HepG2 (cell line): ENCODE measurements at regions not wholly inside any gene's neighbourhood (a gene's known extent, or its start where the extent isn't known, plus 50 kb on each side); places are given as distances from the start of the nearest gene placed in this dataset.

ENCODE experiments used
- CENPX ChIP-seq: sonication (generic); formaldehyde crosslinking; IDR thresholded peaks from 2 replicates; pipeline ENCODE4 v1.9.0; 2021; ENCODE audit warnings: mild to moderate bottlenecking, missing genetic modification reagents, moderate library complexity
- RFXAP ChIP-seq: sonication (generic); formaldehyde crosslinking; IDR thresholded peaks from 2 replicates; pipeline ENCODE4 v1.4.0; 2020; ENCODE audit warnings: missing genetic modification reagents, borderline replicate concordance
- SAP130 ChIP-seq: IDR thresholded peaks from 2 replicates; pipeline ENCODE4 v1.6.1; 2016; ENCODE audit warnings: low read depth
- SMAD1 ChIP-seq: sonication (generic); formaldehyde crosslinking; IDR thresholded peaks from 2 replicates; pipeline ENCODE4 v1.4.0; 2020; ENCODE audit warnings: missing genetic modification reagents, low read depth, mild to moderate bottlenecking, borderline replicate concordance
- ZBTB42 ChIP-seq: sonication (generic); formaldehyde crosslinking; IDR thresholded peaks from 2 replicates; pipeline ENCODE4 v1.5.0; 2020; ENCODE audit warnings: mild to moderate bottlenecking, missing genetic modification reagents
- ZNF121 ChIP-seq: sonication (generic); formaldehyde crosslinking; IDR thresholded peaks from 2 replicates; pipeline ENCODE4 v1.5.0; 2020; ENCODE audit warnings: mild to moderate bottlenecking, missing genetic modification reagents
- ZNF264 ChIP-seq: sonication (generic); formaldehyde crosslinking; IDR thresholded peaks from 2 replicates; pipeline ENCODE4 v1.4.0; 2020; ENCODE audit warnings: missing genetic modification reagents
- ZNF354B ChIP-seq: sonication (generic); formaldehyde crosslinking; IDR thresholded peaks from 2 replicates; pipeline ENCODE4 v1.8.0; 2022; ENCODE audit warnings: mild to moderate bottlenecking, missing genetic modification reagents
- ZNF564 ChIP-seq: sonication (generic); formaldehyde crosslinking; IDR thresholded peaks from 2 replicates; pipeline ENCODE4 v1.8.1; 2023; ENCODE audit warnings: mild to moderate bottlenecking, missing genetic modification reagents
- ZNF839 ChIP-seq: sonication (generic); formaldehyde crosslinking; IDR thresholded peaks from 2 replicates; pipeline ENCODE4 v1.4.0; 2020; ENCODE audit warnings: missing genetic modification reagents, mild to moderate bottlenecking, borderline replicate concordance
- TF ChIP-seq, protein P1 (sequence below): IDR thresholded peaks from 2 replicates; pipeline ENCODE4 v1.6.1; 2016; ENCODE audit warnings: low read depth, missing genetic modification reagents, missing compliant biosample characterization
- TF ChIP-seq, protein P2 (sequence below): IDR thresholded peaks from 2 replicates; pipeline ENCODE4 v1.6.1; 2016; ENCODE audit warnings: control low read depth
- TF ChIP-seq, protein P3 (sequence below): sonication (generic); formaldehyde crosslinking; IDR thresholded peaks from 2 replicates; pipeline ENCODE4 v1.5.1; 2020; ENCODE audit warnings: mild to moderate bottlenecking, moderate library complexity, missing genetic modification reagents
- TF ChIP-seq, protein P4 (sequence below): sonication (generic); formaldehyde crosslinking; IDR thresholded peaks from 2 replicates; pipeline ENCODE4 v1.5.1; 2020; ENCODE audit warnings: missing genetic modification reagents, mild to moderate bottlenecking, borderline replicate concordance
- TF ChIP-seq, protein P5 (sequence below): sonication (generic); formaldehyde crosslinking; IDR thresholded peaks from 2 replicates; pipeline ENCODE4 v1.8.0; 2022; ENCODE audit warnings: low read depth, missing genetic modification reagents
- TF ChIP-seq, protein P6 (sequence below): sonication (generic); formaldehyde crosslinking; IDR thresholded peaks from 2 replicates; pipeline ENCODE4 v1.4.0; 2020; ENCODE audit warnings: missing genetic modification reagents

DNA sequence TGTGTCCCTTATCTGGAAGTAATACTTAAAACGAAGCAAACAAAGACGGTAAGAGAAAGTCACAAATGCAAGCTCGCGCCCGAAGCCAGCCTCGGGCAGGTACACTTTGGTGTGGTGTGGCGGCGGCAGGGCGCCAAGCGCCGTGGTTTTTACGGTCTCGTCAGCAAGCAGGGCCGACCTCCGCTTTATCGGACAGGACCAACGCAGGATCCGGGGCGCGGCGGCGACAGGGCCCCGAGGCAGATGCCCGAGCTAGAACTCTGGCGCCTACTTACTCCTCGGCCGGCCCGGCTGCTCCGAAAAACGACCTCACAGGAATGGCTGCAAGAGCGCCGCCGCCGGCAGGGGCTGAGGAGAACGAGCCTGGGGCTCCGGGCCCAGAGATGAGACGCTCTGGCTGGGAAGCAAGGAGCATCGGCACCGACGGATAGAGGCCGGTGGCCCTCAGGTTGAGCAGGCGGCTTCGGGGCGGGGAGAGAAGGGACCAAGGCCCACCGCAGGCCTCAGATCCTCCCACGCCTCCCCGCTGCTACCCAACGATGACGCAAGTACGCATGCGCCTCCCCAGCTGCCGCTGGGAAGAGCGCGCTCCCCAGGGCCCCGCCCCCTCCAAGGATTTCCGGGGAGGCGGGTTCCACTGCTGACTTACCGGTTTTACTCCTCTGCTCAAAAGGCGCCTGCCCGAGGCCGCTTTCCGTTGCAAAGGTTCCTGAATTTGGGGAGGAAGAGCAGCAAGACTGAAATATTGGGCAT lies 60.6 kb downstream of the FAM217A start (continued):
- peak; percentile 73; the same call in 1 of the 2 replicates for TF ChIP-seq SMAD1 (CRISPR knock-in tag)
- peak; percentile 90 for TF ChIP-seq SAP130 (CRISPR knock-in tag)
- peak; percentile 70 for TF ChIP-seq ZNF121 (CRISPR knock-in tag)
- TF ChIP-seq, protein P1, sequence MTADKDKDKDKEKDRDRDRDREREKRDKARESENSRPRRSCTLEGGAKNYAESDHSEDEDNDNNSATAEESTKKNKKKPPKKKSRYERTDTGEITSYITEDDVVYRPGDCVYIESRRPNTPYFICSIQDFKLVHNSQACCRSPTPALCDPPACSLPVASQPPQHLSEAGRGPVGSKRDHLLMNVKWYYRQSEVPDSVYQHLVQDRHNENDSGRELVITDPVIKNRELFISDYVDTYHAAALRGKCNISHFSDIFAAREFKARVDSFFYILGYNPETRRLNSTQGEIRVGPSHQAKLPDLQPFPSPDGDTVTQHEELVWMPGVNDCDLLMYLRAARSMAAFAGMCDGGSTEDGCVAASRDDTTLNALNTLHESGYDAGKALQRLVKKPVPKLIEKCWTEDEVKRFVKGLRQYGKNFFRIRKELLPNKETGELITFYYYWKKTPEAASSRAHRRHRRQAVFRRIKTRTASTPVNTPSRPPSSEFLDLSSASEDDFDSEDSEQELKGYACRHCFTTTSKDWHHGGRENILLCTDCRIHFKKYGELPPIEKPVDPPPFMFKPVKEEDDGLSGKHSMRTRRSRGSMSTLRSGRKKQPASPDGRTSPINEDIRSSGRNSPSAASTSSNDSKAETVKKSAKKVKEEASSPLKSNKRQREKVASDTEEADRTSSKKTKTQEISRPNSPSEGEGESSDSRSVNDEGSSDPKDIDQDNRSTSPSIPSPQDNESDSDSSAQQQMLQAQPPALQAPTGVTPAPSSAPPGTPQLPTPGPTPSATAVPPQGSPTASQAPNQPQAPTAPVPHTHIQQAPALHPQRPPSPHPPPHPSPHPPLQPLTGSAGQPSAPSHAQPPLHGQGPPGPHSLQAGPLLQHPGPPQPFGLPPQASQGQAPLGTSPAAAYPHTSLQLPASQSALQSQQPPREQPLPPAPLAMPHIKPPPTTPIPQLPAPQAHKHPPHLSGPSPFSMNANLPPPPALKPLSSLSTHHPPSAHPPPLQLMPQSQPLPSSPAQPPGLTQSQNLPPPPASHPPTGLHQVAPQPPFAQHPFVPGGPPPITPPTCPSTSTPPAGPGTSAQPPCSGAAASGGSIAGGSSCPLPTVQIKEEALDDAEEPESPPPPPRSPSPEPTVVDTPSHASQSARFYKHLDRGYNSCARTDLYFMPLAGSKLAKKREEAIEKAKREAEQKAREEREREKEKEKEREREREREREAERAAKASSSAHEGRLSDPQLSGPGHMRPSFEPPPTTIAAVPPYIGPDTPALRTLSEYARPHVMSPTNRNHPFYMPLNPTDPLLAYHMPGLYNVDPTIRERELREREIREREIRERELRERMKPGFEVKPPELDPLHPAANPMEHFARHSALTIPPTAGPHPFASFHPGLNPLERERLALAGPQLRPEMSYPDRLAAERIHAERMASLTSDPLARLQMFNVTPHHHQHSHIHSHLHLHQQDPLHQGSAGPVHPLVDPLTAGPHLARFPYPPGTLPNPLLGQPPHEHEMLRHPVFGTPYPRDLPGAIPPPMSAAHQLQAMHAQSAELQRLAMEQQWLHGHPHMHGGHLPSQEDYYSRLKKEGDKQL (CRISPR knock-in tag) = 0 out of 2 replicates have a peak, but pooled peaks have one; percentile 28
- TF ChIP-seq, protein P2, sequence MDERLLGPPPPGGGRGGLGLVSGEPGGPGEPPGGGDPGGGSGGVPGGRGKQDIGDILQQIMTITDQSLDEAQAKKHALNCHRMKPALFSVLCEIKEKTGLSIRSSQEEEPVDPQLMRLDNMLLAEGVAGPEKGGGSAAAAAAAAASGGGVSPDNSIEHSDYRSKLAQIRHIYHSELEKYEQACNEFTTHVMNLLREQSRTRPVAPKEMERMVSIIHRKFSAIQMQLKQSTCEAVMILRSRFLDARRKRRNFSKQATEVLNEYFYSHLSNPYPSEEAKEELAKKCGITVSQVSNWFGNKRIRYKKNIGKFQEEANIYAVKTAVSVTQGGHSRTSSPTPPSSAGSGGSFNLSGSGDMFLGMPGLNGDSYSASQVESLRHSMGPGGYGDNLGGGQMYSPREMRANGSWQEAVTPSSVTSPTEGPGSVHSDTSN (CRISPR knock-in tag) = no peak
- TF ChIP-seq, protein P3, sequence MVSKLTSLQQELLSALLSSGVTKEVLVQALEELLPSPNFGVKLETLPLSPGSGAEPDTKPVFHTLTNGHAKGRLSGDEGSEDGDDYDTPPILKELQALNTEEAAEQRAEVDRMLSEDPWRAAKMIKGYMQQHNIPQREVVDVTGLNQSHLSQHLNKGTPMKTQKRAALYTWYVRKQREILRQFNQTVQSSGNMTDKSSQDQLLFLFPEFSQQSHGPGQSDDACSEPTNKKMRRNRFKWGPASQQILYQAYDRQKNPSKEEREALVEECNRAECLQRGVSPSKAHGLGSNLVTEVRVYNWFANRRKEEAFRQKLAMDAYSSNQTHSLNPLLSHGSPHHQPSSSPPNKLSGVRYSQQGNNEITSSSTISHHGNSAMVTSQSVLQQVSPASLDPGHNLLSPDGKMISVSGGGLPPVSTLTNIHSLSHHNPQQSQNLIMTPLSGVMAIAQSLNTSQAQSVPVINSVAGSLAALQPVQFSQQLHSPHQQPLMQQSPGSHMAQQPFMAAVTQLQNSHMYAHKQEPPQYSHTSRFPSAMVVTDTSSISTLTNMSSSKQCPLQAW (CRISPR knock-in tag) = peak; percentile 92
- peak; percentile 75; the same call in 1 of the 2 replicates for TF ChIP-seq ZNF839 (CRISPR knock-in tag)
- TF ChIP-seq, protein P4, sequence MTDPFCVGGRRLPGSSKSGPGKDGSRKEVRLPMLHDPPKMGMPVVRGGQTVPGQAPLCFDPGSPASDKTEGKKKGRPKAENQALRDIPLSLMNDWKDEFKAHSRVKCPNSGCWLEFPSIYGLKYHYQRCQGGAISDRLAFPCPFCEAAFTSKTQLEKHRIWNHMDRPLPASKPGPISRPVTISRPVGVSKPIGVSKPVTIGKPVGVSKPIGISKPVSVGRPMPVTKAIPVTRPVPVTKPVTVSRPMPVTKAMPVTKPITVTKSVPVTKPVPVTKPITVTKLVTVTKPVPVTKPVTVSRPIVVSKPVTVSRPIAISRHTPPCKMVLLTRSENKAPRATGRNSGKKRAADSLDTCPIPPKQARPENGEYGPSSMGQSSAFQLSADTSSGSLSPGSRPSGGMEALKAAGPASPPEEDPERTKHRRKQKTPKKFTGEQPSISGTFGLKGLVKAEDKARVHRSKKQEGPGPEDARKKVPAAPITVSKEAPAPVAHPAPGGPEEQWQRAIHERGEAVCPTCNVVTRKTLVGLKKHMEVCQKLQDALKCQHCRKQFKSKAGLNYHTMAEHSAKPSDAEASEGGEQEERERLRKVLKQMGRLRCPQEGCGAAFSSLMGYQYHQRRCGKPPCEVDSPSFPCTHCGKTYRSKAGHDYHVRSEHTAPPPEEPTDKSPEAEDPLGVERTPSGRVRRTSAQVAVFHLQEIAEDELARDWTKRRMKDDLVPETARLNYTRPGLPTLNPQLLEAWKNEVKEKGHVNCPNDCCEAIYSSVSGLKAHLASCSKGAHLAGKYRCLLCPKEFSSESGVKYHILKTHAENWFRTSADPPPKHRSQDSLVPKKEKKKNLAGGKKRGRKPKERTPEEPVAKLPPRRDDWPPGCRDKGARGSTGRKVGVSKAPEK = peak; percentile 90
- peak; percentile 82 for TF ChIP-seq ZBTB42 (CRISPR knock-in tag)
- TF ChIP-seq, protein P5, sequence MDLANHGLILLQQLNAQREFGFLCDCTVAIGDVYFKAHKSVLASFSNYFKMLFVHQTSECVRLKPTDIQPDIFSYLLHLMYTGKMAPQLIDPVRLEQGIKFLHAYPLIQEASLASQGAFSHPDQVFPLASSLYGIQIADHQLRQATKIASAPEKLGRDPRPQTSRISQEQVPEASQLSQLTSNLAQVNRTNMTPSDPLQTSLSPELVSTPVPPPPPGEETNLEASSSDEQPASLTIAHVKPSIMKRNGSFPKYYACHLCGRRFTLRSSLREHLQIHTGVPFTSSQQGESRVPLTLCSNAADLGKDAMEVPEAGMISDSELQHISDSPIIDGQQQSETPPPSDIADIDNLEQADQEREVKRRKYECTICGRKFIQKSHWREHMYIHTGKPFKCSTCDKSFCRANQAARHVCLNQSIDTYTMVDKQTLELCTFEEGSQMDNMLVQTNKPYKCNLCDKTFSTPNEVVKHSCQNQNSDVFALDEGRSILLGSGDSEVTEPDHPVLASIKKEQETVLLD (CRISPR knock-in tag) = no peak
- TF ChIP-seq CENPX (CRISPR knock-in tag) = no peak
- peak; percentile 84 for TF ChIP-seq ZNF264 (CRISPR knock-in tag)
- TF ChIP-seq, protein P6, sequence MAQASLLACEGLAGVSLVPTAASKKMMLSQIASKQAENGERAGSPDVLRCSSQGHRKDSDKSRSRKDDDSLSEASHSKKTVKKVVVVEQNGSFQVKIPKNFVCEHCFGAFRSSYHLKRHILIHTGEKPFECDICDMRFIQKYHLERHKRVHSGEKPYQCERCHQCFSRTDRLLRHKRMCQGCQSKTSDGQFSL (CRISPR knock-in tag) = no peak
- no peak for TF ChIP-seq ZNF354B (CRISPR knock-in tag)
- TF ChIP-seq ZNF564 (CRISPR knock-in tag) = peak; percentile 93
- TF ChIP-seq RFXAP (CRISPR knock-in tag) = peak; percentile 93
